BJ (cell line): ENCODE measurements at regions not wholly inside any gene's neighbourhood (a gene's known extent, or its start where the extent isn't known, plus 50 kb on each side); places are given as distances from the start of the nearest gene placed in this dataset.

Experiments
- CTCF ChIA-PET: fragments of 350-600 bp; formaldehyde crosslinking; extraction: SDS; loops from one replicate; lab custom pipeline; 2021; ENCODE audit warnings: antibody characterized with exemption, inconsistent platforms; lab: Yijun Ruan, JAX
- POLR2A ChIA-PET: fragments of 300-600 bp; sonication (Branson Sonifier 250); formaldehyde crosslinking; extraction: SDS; loops from one replicate; lab custom pipeline; 2021; ENCODE audit warnings: antibody characterized with exemption; lab: Charles Lee
- DNase-seq: peaks from one replicate; pipeline ENCODE4 v3.0.0-alpha.2; 2011; ENCODE audit warnings: low read depth
- H3K27me3 ChIP-seq: 2 replicates; pipeline ENCODE4 v1.6.0; 2011; ENCODE audit warnings: low read length; ENCODE audit not compliant: control insufficient read depth, insufficient read depth
- H3K36me3 ChIP-seq: 2 replicates; pipeline ENCODE4 v1.5.1; 2011; ENCODE audit warnings: low read length; ENCODE audit not compliant: control insufficient read depth, insufficient read depth
- H3K4me3 ChIP-seq: 2 replicates; pipeline ENCODE4 v1.5.1; 2011; ENCODE audit warnings: low read depth, mild to moderate bottlenecking, control low read depth, low read length
- TF ChIP-seq, protein P1 (sequence below): IDR thresholded peaks from 2 replicates; pipeline ENCODE4 v1.5.1; 2011; ENCODE audit warnings: low read depth, mild to moderate bottlenecking, control low read depth, inconsistent platforms, low read length, moderate library complexity; ENCODE audit not compliant: insufficient read depth

- ChIA-PET CTCF (no interaction called here), POLR2A (no interaction called here)
- Histone ChIP-seq H3K4me3 (no peak overlapping the region), H3K27me3 (no peaks in the 10 kb centered on the region), H3K36me3 (no peaks in the 10 kb centered on the region)
- no peak for DNase-seq
- TF ChIP-seq, protein P1, sequence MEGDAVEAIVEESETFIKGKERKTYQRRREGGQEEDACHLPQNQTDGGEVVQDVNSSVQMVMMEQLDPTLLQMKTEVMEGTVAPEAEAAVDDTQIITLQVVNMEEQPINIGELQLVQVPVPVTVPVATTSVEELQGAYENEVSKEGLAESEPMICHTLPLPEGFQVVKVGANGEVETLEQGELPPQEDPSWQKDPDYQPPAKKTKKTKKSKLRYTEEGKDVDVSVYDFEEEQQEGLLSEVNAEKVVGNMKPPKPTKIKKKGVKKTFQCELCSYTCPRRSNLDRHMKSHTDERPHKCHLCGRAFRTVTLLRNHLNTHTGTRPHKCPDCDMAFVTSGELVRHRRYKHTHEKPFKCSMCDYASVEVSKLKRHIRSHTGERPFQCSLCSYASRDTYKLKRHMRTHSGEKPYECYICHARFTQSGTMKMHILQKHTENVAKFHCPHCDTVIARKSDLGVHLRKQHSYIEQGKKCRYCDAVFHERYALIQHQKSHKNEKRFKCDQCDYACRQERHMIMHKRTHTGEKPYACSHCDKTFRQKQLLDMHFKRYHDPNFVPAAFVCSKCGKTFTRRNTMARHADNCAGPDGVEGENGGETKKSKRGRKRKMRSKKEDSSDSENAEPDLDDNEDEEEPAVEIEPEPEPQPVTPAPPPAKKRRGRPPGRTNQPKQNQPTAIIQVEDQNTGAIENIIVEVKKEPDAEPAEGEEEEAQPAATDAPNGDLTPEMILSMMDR: no peak
These were observed 135.7 kb downstream of the FGF18 start for GRCh38 chr5:171555160-171555559.

DNA sequence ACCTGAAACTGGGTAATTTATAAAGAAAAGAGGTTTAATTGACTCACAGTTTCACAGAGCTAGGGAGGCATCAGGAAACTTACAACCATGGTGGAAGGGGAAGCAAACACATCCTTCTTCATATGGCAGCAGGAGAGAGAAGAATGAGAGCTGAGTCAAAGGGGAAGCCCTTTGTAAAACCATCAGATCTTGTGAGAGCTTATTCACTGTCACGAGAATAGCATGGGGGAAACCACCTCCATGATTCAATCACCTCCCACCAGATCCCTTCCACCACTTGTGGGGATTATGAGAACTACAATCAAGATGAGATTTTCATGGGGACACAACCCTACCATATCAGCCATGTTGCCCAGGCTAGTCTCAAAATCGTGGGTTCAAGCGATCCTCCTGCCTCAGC, 143.4 kb downstream of the FGF18 start:
- H3K36me3 ChIP-seq: no peaks in the 10 kb centered on the region
- ChIA-PET CTCF (no interaction called here), POLR2A (no interaction called here)
- DNase-seq: no peak
- no peak overlapping the region for H3K4me3 ChIP-seq
- H3K27me3 ChIP-seq: no peaks in the 10 kb centered on the region
- TF ChIP-seq, protein P1: no peak

GRCh38 chr5:171568389-171568788, 148.9 kb downstream of the FGF18 start:
- H3K4me3 ChIP-seq: no peak overlapping the region
- ChIA-PET POLR2A (no interaction called here), CTCF (no interaction called here)
- H3K36me3 ChIP-seq: no peaks in the 10 kb centered on the region
- peaks cover 1% of the 10 kb centered on the region; the same call in 1 of the 2 replicates for H3K27me3 ChIP-seq
- no peak for DNase-seq
- TF ChIP-seq, protein P1: no peak

GRCh38 chr5:171569065-171569712, 149.7 kb downstream of the FGF18 start:
- CTCF ChIA-PET: no interaction called here
- POLR2A ChIA-PET: no interaction called here
- no peaks in the 10 kb centered on the region for H3K36me3 ChIP-seq
- no peak overlapping the region for H3K4me3 ChIP-seq
- H3K27me3 ChIP-seq: peaks cover 1% of the 10 kb centered on the region; the same call in 1 of the 2 replicates
- TF ChIP-seq, protein P1: no peak
- no peak for DNase-seq

DNA sequence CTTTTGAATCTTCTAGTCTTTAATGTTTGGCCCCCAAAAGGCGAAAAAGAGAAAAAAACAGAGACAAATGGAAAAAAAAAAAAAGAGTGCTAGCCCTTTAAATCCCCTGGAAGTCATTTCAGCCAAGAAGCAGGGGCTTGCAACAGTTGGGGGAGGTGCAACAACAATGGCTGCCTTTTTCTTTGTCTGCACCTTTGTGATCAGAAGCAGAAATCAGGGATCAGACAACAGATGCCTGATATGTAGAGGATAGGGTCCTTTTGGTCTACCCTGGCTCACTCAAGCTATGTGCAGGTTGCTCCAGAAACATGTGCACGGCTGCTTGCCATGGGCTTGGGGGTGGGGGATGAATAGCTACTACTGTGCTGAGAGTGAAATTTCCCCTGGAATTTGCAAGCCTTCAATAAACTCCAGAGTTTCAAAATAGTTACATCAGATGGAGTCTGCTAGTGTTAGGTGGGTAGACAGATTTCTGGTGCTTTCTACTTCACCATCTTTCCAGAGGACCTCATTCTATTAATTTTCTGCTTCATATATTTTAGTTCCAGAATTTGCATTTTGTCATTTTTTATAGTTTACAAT, 150.9 kb downstream of the FGF18 start:
- ChIA-PET POLR2A (no interaction called here), CTCF (interaction anchor here (0.5 kb wide), 1 partner anchor 11 kb away, joined by 3 read pairs; no protein-coding TSS in a partner anchor)
- Histone ChIP-seq H3K27me3 (peaks cover 1% of the 10 kb centered on the region; the same call in 1 of the 2 replicates), H3K36me3 (no peaks in the 10 kb centered on the region), H3K4me3 (no peak overlapping the region)
- TF ChIP-seq, protein P1: no peak
- DNase-seq: no peak
